H9 (cell line): ENCODE measurements at regions not wholly inside any gene's neighbourhood (a gene's known extent, or its start where the extent isn't known, plus 50 kb on each side); places are given as distances from the start of the nearest gene placed in this dataset.

ENCODE experiments used
- DNase-seq: peaks from one replicate; pipeline ENCODE4 v3.0.0-alpha.2; 2017
- H2AFZ ChIP-seq: one replicate; pipeline ENCODE4 v1.6.1; 2013; ENCODE audit warnings: mild to moderate bottlenecking, low read length, control low read depth, moderate library complexity
- H2AK5ac ChIP-seq: 2 replicates; pipeline ENCODE4 v1.6.1; 2013; ENCODE audit warnings: low read length, control low read depth, mixed read lengths; ENCODE audit not compliant: insufficient read length
- H2BK120ac ChIP-seq: one replicate; pipeline ENCODE4 v1.6.1; 2013; ENCODE audit warnings: low read depth, mild to moderate bottlenecking, low read length, control low read depth, inconsistent platforms; ENCODE audit not compliant: poor library complexity, severe bottlenecking
- H2BK12ac ChIP-seq: 2 replicates; pipeline ENCODE4 v1.6.1; 2013; ENCODE audit warnings: low read length, control low read depth, mixed read lengths, low read depth; ENCODE audit not compliant: insufficient read length
- H2BK15ac ChIP-seq: 2 replicates; pipeline ENCODE4 v1.6.1; 2013; ENCODE audit warnings: low read depth, low read length, control low read depth
- H2BK20ac ChIP-seq: one replicate; pipeline ENCODE4 v1.6.1; 2013; ENCODE audit warnings: low read depth, mild to moderate bottlenecking, low read length, control low read depth, inconsistent platforms; ENCODE audit not compliant: poor library complexity, severe bottlenecking
- H2BK5ac ChIP-seq: 2 replicates; pipeline ENCODE4 v1.6.1; 2013; ENCODE audit warnings: low read length, control low read depth, mixed read lengths; ENCODE audit not compliant: insufficient read length
- H3K14ac ChIP-seq: 2 replicates; pipeline ENCODE4 v1.6.1; 2013; ENCODE audit warnings: low read length, control low read depth; ENCODE audit not compliant: insufficient read depth
- H3K18ac ChIP-seq: 2 replicates; pipeline ENCODE4 v1.6.1; 2013; ENCODE audit warnings: low read depth, mild to moderate bottlenecking, mixed read lengths, low read length, control low read depth; ENCODE audit not compliant: insufficient read length
- H3K23ac ChIP-seq: 2 replicates; pipeline ENCODE4 v1.6.1; 2013; ENCODE audit warnings: low read length, control low read depth, mixed read lengths, low read depth; ENCODE audit not compliant: insufficient read length
- H3K23me2 ChIP-seq: 2 replicates; pipeline ENCODE4 v1.6.1; 2013; ENCODE audit warnings: low read depth, mild to moderate bottlenecking, mixed read lengths, low read length, control low read depth; ENCODE audit not compliant: insufficient read length, poor library complexity, severe bottlenecking
- H3K27ac ChIP-seq: 2 replicates; pipeline ENCODE4 v1.5.1; 2013; ENCODE audit warnings: low read length, control low read depth, mixed read lengths, low read depth; ENCODE audit not compliant: insufficient read length
- H3K27me3 ChIP-seq: 2 replicates; pipeline ENCODE4 v1.6.1; 2013; ENCODE audit warnings: low read length, control low read depth, inconsistent platforms; ENCODE audit not compliant: insufficient read depth
- H3K4ac ChIP-seq: 2 replicates; pipeline ENCODE4 v1.6.1; 2013; ENCODE audit warnings: low read depth, mild to moderate bottlenecking, control low read depth, inconsistent platforms, low read length, moderate library complexity
- H3K4me1 ChIP-seq: 2 replicates; pipeline ENCODE4 v1.6.1; 2013; ENCODE audit warnings: low read length, control low read depth, inconsistent platforms; ENCODE audit not compliant: insufficient read depth
- H3K4me2 ChIP-seq: 2 replicates; pipeline ENCODE4 v1.6.1; 2013; ENCODE audit warnings: low read length, control low read depth, mixed read lengths; ENCODE audit not compliant: insufficient read length, insufficient read depth
- H3K56ac ChIP-seq: 2 replicates; pipeline ENCODE4 v1.6.1; 2013; ENCODE audit warnings: low read depth, mild to moderate bottlenecking, mixed read lengths, low read length, control low read depth; ENCODE audit not compliant: insufficient read length
- H3K79me1 ChIP-seq: 2 replicates; pipeline ENCODE4 v1.6.1; 2013; ENCODE audit warnings: low read depth, mild to moderate bottlenecking, moderate library complexity, low read length, control low read depth, inconsistent platforms; ENCODE audit not compliant: insufficient read depth, poor library complexity, severe bottlenecking
- H3K79me2 ChIP-seq: 2 replicates; pipeline ENCODE4 v1.6.1; 2013; ENCODE audit warnings: low read length, control low read depth, inconsistent platforms; ENCODE audit not compliant: insufficient read depth
- H3K9ac ChIP-seq: 2 replicates; pipeline ENCODE4 v1.6.1; 2013; ENCODE audit warnings: low read length, control low read depth, mixed read lengths; ENCODE audit not compliant: insufficient read length; ENCODE audit errors: extremely low read depth
- H3K9me3 ChIP-seq: one replicate; pipeline ENCODE4 v1.6.1; 2013; ENCODE audit warnings: low read depth, low read length, inconsistent platforms; ENCODE audit not compliant: control insufficient read depth
- H3T11ph ChIP-seq: one replicate; pipeline ENCODE4 v1.6.1; 2013; ENCODE audit warnings: mild to moderate bottlenecking, low read length, control low read depth, inconsistent platforms
- H4K20me1 ChIP-seq: one replicate; pipeline ENCODE4 v1.6.1; 2013; ENCODE audit not compliant: control insufficient read depth, insufficient read length, insufficient read depth
- H4K5ac ChIP-seq: 2 replicates; pipeline ENCODE4 v1.6.1; 2013; ENCODE audit warnings: low read depth, mild to moderate bottlenecking, mixed read lengths, low read length, control low read depth; ENCODE audit not compliant: insufficient read length
- H4K8ac ChIP-seq: replicated peaks from 2 replicates; pipeline ENCODE4 v1.6.1; 2013; ENCODE audit warnings: low read length, control low read depth, mixed read lengths, low read depth; ENCODE audit not compliant: insufficient read length
- H4K91ac ChIP-seq: 2 replicates; pipeline ENCODE4 v1.6.1; 2013; ENCODE audit warnings: low read depth, mild to moderate bottlenecking, moderate library complexity, mixed read lengths, low read length, control low read depth; ENCODE audit not compliant: insufficient read length
- H3K27ac Mint-ChIP-seq, 3 experiments: 2 replicates in 2 of 3; 3 replicates in 1 of 3; pipeline ENCODE4 v1.8.0; 2020 to 2021; ENCODE audit warnings: mixed read lengths in 3 of 3, mild to moderate bottlenecking in 1 of 3, moderate library complexity in 1 of 3
- H3K27me3 Mint-ChIP-seq: 2 replicates; pipeline ENCODE4 v1.8.0; 2021; ENCODE audit warnings: low read depth, mild to moderate bottlenecking, moderate library complexity, mixed read lengths
- H3K36me3 Mint-ChIP-seq, 3 experiments: 2 replicates in 2 of 3; 3 replicates in 1 of 3; pipeline ENCODE4 v1.8.0; 2020 to 2021; ENCODE audit warnings: low read depth in 3 of 3, mixed read lengths in 3 of 3; ENCODE audit not compliant: insufficient read depth in 1 of 3
- H3K4me1 Mint-ChIP-seq, 2 experiments: 2 replicates each; pipeline ENCODE4 v1.8.0; 2020; ENCODE audit warnings: mixed read lengths in 2 of 2
- H3K4me3 Mint-ChIP-seq, 2 experiments: 2 replicates in 1 of 2; 3 replicates in 1 of 2; pipeline ENCODE4 v1.8.0; 2020 to 2021; ENCODE audit warnings: mild to moderate bottlenecking in 2 of 2, mixed read lengths in 2 of 2, moderate library complexity in 1 of 2
- H3K9me3 Mint-ChIP-seq, 2 experiments: 2 replicates in 1 of 2; 3 replicates in 1 of 2; pipeline ENCODE4 v1.8.0; 2020; ENCODE audit warnings: mild to moderate bottlenecking in 2 of 2, mixed read lengths in 2 of 2, moderate library complexity in 1 of 2
- CTCF ChIP-seq: fragments of 200-600 bp; sonication (generic); conservative IDR thresholded peaks from 3 replicates; pipeline ENCODE4 v1.8.0; 2021; ENCODE audit warnings: antibody characterized with exemption, mild to moderate bottlenecking
- WGBS: extraction: QIAGEN DNeasy Blood & Tissue Kit; methylation state at CpG from one replicate; pipeline ENCODE4 v1.1.7; 2013; ENCODE audit warnings: missing lambda C conversion rate, low lambda C conversion rate, mixed read lengths; ENCODE audit not compliant: insufficient read length; ENCODE audit errors: extremely low coverage; 5-methylcytosine and 5-hydroxymethylcytosine counted together

DNA sequence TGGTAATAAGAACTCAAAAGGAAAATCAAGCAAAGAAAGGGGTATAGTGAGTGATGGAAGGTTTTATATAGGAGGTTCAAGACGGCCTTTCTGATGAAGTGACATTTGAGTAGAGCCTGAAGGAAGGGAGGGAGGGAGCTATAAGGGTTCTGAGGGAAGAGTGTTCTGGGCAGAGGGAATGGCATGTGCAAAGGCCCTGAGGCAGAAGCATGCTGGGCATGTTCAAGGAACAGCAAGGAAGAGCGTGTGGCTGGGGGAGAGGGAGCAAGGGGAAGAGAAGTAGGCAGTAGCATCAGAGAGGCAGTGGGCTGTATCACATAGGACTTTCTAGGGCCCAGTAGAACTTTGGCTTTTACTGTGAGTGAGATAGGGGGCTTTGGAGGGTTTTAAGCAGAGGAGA lies 108.9 kb upstream of the NAV2 start:
- Histone ChIP-seq H2BK12ac (no peak overlapping the region), H3K4me1 (no peaks in the 10 kb centered on the region; the same call in 1 of the 2 replicates), H3K14ac (no peak overlapping the region), H3K4ac (no peak overlapping the region), H3T11ph (no peak overlapping the region), H3K9me3 (no peaks in the 10 kb centered on the region), H3K18ac (no peak overlapping the region), H3K79me1 (no peaks in the 10 kb centered on the region), H2AFZ (no peak overlapping the region), H2BK120ac (no peak overlapping the region), H4K91ac (no peak overlapping the region), H3K79me2 (no peaks in the 10 kb centered on the region), H3K27me3 (no peaks in the 10 kb centered on the region), H2AK5ac (no peak overlapping the region), H4K8ac (no peak overlapping the region), H3K27ac (no peak overlapping the region), H2BK15ac (no peak overlapping the region), H2BK20ac (no peak overlapping the region), H3K9ac (no peak overlapping the region), H3K23me2 (no peaks in the 10 kb centered on the region), H2BK5ac (no peak overlapping the region), H3K56ac (no peak overlapping the region), H4K5ac (no peak overlapping the region), H3K4me2 (no peak overlapping the region), H3K23ac (no peak overlapping the region), H4K20me1 (no peaks in the 10 kb centered on the region)
- H3K36me3 Mint-ChIP-seq: peaks cover 0 to 4% (median 0%) of the 10 kb centered on the region in 3 experiments; a peak in 3 of 7 replicates
- peaks cover 7% of the 10 kb centered on the region for H3K27me3 Mint-ChIP-seq
- H3K27ac Mint-ChIP-seq: no peak overlapping the region
- no CpG with 5 or more reads among the region's 2 CpGs for WGBS
- H3K4me3 Mint-ChIP-seq: no peak overlapping the region
- TF ChIP-seq CTCF: no peak
- H3K4me1 Mint-ChIP-seq: peaks cover 10% of the 10 kb centered on the region in 2 experiments; a peak in 3 of 4 replicates
- H3K9me3 Mint-ChIP-seq: peaks cover 12 to 15% of the 10 kb centered on the region in 2 experiments
- DNase-seq: no peak
